GM12878 (cell line): ENCODE measurements at regions not wholly inside any gene's neighbourhood (a gene's known extent, or its start where the extent isn't known, plus 50 kb on each side); places are given as distances from the start of the nearest gene placed in this dataset.

Source experiments
- ASH2L ChIP-seq: fragments of 300-600, 200-600 bp; sonication (generic); IDR thresholded peaks from 2 replicates; pipeline ENCODE4 v1.6.1; 2017; ENCODE audit warnings: low read depth, mild to moderate bottlenecking, borderline replicate concordance
- BHLHE40 ChIP-seq, 2 experiments: fragments of 450-650 bp in 1 of 2; IDR thresholded peaks; 2 replicates each; pipeline ENCODE4 v1.6.1; 2011 to 2017; ENCODE audit warnings: low read depth in 2 of 2, borderline replicate concordance in 1 of 2, improper control_type of control experiment in 1 of 2, low read length in 1 of 2, mild to moderate bottlenecking in 1 of 2
- CTCF ChIP-seq, 3 experiments: IDR thresholded peaks in 2 of 3; conservative IDR thresholded peaks in 1 of 3; 2 replicates each; pipeline ENCODE4 v1.5.1; 2011; ENCODE audit warnings: low read depth in 3 of 3, low read length in 3 of 3, mild to moderate bottlenecking in 3 of 3, control low read depth in 2 of 3, moderate library complexity in 2 of 3, inconsistent platforms in 1 of 3, mixed read lengths in 1 of 3; ENCODE audit not compliant: control insufficient read depth in 2 of 3, insufficient read depth in 1 of 3; ENCODE audit errors: extremely low read depth in 1 of 3
- ELK1 ChIP-seq: IDR thresholded peaks from 2 replicates; pipeline ENCODE4 v1.6.1; 2012; ENCODE audit warnings: low read depth, low read length, improper control_type of control experiment
- HDAC2 ChIP-seq: fragments of 200-600 bp; sonication (generic); IDR thresholded peaks from 2 replicates; pipeline ENCODE4 v1.6.1; 2017
- NR2F1 ChIP-seq: fragments of 450-650 bp; conservative IDR thresholded peaks from 2 replicates; pipeline ENCODE4 v1.6.1; 2017; ENCODE audit warnings: mild to moderate bottlenecking
- POLR2AphosphoS2 ChIP-seq: IDR thresholded peaks from 2 replicates; pipeline ENCODE4 v1.6.1; 2011; ENCODE audit warnings: low read depth, mild to moderate bottlenecking, low read length, improper control_type of control experiment, moderate library complexity
- POLR2AphosphoS5 ChIP-seq: IDR thresholded peaks from 2 replicates; pipeline ENCODE4 v1.6.1; 2011; ENCODE audit warnings: mild to moderate bottlenecking, low read length, inconsistent platforms
- RAD21 ChIP-seq: IDR thresholded peaks from 2 replicates; pipeline ENCODE4 v1.6.1; 2011; ENCODE audit warnings: mild to moderate bottlenecking, low read depth, low read length, moderate library complexity; ENCODE audit not compliant: insufficient read depth
- SMC3 ChIP-seq: IDR thresholded peaks from 2 replicates; pipeline ENCODE4 v1.6.1; 2011; ENCODE audit warnings: low read length, improper control_type of control experiment, borderline replicate concordance
- TCF12 ChIP-seq: IDR thresholded peaks from 2 replicates; pipeline ENCODE4 v1.6.1; 2011; ENCODE audit warnings: low read depth, mild to moderate bottlenecking, low read length

GRCh38 chr12:11593013-11593412, 56.5 kb upstream of the ETV6 start:
- TF ChIP-seq HDAC2 (no peak), CTCF (IDR thresholded peaks at IDR 0.05 in 2 of 3, conservative IDR thresholded peaks at IDR 0.05 in 1 of 3; ENCODE audit: control insufficient read depth in 2 of 3, extremely low read depth in 1 of 3, insufficient read depth in 1 of 3, low read depth in 3 of 3, low read length in 3 of 3) (no peak), TCF12 (no peak), ELK1 (no peak), POLR2AphosphoS5 (no peak), BHLHE40 (IDR thresholded peaks at IDR 0.05; ENCODE audit: borderline replicate concordance in 1 of 2, low read depth in 2 of 2, low read length in 1 of 2) (no peak), ASH2L (no peak), RAD21 (no peak), SMC3 (no peak), NR2F1 (no peak), POLR2AphosphoS2 (no peak)
